ENCODE measurements at regions not wholly inside any gene's neighbourhood (a gene's known extent, or its start where the extent isn't known, plus 50 kb on each side); places are given as distances from the start of the nearest gene placed in this dataset.
"Not testable (repeated sequence)": the region's sequence is repeated elsewhere in the genome, so short reads cannot be mapped to it uniquely, and the experiment has no call there.

DNA sequence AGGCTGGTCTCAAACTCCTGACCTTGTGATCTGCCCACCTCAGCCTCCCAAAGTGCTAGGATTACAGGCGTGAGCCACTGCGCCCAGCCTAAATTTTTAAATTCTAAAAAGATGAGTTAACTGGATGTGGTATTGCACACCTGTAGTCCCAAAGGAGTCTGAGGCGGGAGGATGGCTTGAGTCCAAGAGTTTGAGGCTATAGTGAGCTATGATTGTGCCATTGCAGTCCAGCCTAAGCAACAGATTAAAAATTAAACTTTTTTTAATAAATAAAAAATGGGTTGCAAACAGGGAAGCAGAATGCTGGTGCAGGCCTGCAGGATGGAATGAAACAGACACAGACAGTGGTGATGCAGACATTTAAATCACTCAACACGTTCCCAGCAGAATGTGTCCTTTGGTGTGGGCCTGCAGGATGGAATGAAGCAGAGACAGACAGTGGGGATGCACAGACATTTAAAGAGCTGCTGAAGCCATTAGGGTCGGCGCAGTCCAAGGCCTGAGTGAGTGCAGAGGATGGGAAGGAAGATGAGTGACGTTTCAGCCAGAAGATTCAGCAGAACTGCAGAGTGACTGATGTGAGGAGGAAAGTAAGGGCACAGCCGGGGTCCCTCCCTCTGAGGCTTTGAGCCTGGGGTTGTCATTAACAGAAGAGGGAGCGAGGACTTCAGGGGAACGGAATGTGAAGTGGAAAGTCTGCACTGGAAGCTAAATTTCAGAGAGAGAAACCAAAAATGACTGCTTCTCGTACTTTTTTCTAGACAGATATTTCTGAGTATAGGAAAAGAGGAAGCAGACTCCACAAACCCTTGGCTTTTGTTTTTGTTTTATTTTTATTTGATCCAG, 117.5 kb downstream of the RIN2 start:
- DNase-seq = no peak

DNA sequence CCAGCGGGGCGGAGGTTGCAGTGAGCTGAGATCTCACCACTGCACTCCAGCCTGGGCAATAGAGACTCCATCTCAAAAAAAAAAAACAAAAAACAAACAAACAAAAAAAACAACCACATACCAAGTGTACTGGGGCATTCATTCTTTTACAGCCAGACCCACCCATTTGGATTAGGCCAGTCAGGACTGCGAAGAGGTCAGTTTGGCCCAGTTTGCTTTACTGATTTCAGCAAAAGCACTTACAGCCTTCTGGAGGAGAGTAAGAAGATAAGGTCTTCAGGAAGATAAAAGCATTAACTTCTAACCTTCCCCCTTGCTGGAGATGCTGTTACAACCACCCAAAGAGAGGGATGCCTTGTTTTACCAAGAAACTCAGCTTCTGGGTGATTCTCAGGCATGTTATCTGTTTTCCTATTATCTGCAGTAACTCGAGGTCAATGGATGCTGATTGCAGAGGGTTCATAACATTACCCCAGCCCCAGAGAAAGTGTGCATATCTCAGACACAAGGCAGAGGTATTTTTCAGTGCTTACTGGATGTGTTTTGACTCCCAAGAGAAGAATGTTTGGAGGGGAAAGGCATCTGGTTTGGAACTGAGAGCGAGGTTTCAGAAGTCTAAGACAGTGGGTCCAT, 118.9 kb downstream of the RIN2 start:
- no peak for DNase-seq

DNA sequence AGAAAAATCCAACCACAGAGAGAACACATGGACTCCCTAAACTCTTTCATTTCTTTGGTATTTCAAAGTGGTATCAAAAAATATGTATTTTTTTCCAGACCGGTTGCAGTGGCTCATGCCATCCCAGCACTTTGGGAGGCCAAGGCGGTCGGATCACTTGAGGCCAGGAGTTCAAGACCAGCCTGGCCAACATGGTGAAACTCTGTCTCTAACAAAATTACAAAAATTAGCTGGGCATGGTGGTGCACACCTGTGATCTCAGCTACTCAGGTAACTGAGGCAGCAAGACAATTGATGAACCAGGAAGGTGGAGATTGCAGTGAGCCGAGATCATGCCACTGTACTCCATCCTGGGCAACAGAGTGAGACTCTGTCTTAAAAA, 121.8 kb downstream of the RIN2 start:
- DNase-seq = not testable (repeated sequence)

GRCh38 chr20:19880256-19881079, 122.4 kb downstream of the RIN2 start:
- no peak for DNase-seq

- no peak for DNase-seq
These were observed 123.2 kb downstream of the RIN2 start for GRCh38 chr20:19881080-19881840.

GRCh38 chr20:19881990-19882389, 123.9 kb downstream of the RIN2 start:
- no peak for DNase-seq

DNA sequence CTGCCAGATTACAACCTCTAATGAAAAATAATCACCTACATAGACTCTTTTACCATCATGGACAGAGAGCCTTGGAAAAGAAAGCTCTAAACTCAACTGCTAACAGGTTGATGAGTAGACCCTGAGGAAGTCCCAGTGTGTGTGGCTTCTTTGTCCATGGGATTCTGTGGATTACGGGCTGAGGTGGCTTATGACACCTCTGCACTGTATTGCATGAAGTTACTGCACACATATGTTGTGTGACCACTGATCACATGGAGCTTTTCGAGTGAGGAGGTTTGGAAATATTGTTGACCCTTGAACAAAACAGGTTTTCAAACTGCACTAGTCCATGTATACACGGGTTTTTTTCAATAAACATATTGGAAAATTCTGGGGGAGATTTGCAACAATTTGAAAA, 124.4 kb downstream of the RIN2 start:
- DNase-seq = no peak

DNA sequence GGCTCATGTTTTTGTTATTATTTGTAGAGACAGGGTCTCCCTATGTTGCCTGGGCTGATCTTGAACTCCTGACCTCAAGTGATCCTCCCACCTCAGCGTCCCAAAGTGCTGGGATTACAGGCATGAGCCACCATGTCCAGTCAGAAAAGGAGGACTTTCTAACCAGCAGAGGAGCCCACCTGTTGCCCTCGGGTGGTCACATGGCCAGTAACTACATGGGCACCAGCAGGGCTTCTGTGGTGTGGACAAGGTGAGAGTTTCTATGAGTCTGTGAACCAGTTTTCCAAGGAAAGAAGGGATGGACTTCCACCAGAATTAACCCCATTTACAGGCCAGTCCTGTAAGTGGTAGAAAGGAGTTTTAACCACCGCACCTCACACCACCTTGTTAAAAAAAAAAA, 125.4 kb downstream of the RIN2 start:
- no peak for DNase-seq

- no peak for DNase-seq
These were observed 127.5 kb downstream of the RIN2 start for GRCh38 chr20:19885594-19885938.

GRCh38 chr20:19885939-19886660, 128.0 kb downstream of the RIN2 start:
- DNase-seq = no peak

DNA sequence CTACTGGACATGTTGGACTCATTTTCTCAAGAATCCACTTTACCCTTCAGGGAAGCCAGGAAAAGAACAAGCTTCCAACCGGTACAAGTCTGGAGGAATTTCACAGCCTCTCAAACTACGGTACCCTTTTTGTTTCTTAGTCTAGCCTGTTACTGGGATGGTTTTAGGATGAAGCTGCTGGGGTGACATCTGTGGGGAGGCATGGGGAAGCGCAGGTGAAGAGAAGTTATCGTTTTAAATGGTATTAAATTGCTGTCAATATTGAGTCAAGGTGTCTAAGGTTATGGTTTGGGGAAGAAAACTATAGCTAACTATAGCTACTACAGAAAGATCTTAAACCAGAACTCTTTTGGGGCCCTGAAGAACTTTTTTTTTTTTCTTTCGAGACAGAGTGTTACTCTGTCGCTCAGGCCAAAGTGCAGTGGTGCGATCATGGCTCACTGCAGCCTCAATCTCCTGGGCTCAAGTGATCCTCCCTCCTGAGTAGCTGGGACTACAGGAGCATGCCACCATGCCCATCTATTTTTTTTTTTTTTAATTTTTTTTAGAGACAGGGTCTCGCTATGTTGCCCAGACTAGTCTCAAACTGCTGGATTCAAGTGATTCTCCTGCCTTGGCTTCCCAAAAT, 128.7 kb downstream of the RIN2 start:
- DNase-seq = no peak

GRCh38 chr20:19887556-19888268, 129.4 kb upstream of the NAA20 start:
- DNase-seq = no peak

GRCh38 chr20:19888269-19888671, 128.9 kb upstream of the NAA20 start:
- no peak for DNase-seq

DNA sequence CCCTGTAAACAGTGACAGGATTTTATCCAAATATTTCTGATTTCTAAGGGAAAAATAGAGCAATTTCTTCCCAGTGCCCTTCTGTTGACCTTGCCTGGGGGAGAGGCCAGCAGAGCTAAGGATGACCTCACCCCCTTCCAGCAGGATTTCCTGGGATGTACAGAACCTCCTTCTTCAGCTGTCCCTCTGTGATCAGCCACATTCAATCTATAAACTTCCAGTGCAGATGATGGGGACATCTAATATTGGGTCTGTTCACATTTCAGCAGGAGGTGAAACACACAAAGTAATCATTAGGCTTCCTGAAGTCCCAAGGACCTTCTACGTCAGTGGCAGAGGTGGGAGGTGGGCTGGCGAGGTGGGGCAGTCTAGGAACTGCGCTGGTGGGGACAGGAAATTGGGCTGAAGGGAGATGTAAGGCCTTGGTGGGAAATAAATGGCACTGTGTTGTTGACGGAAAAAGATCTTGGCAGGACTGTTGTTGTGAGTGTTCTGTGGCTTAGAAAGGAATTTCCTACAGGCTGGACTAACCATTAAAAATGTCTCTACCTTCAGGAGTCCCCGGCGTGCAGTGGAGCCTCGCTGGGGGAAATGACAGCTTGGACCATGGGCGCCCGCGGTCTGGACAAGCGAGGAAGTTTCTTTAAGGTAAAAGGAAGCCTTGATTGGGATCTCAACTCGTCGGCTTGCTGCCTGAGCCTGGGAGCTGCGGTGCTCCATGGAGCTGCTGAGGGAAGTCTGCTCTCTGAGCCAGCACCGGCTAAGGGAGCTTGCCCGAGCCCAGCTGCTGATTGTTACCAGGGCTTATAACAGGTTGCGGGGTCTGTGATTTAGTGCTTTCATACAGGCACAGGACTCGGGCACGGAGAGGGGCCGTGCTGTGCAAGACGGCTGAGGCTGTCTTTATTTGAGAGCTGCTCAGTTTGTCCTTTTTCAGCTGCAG, 127.9 kb upstream of the NAA20 start:
- DNase-seq = no peak

DNA sequence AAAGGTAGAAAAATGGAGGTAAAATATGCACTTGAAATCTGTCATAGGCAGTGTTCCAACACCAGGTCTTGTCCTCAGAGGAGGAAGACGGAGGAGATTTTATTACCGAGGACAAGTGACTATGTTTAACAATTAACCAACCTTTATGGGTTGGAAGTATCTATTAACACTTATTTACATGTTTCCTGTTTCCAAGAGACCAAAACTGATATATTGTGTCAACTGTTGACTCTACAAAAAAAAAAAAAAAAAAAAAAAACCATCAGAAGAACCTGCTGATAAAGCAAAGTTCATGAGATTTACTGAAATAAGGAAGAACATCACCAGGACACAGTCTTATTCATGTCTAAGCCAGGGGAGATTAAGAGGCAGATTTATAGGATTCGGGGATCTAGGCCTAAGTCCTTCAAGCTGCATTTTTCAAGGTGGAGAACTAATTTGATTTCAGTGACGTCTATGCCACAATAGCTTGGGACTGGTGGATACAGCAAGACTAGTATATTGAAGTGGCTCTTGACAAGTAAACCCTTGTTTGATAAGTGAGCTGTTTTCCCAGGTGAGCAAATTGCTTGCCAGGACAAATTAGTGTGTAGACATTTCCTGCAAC, 126.6 kb upstream of the NAA20 start:
- no peak for DNase-seq

GRCh38 chr20:19893356-19893755, 123.8 kb upstream of the NAA20 start:
- no peak for DNase-seq

- DNase-seq = no peak
These were observed 121.4 kb upstream of the NAA20 start for GRCh38 chr20:19895761-19896160.

DNA sequence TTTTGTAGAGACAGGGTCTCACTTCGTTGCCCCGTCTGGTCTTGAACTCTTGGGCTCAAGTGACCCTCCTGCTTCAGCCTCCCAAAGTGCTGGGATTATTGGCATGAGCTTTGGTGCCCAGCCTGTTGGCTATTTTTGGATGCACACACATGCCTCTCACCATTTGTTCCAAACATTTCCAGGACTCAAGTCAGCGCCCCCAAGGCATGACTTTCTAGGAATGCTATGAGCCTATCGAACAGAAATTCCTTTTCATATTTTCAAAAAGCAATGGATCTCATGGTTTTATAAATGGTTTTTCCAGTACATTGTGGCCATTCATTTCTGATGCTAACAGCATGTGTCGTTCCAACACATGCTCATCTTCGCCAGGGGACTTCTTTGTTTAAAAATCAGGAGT, 119.3 kb upstream of the NAA20 start:
- no peak for DNase-seq

DNA sequence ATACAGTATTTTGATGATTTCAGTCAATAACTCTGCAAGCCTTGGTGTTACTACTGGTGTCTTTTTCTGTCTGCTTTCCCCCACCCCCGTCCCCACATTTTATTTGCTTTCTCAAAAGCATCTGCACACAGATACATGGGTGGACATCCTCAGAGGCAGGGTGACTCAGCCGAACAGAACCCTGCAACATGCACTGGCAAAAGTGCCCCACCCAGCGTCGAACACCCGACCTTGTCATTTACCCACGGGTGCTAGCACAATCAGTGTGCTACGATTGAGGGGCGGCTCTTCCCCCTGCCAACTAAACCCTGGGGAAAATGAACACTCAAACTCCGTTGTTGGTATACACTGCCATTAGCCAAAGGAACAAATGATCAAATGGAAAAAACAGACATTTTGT, 115.9 kb upstream of the NAA20 start:
- DNase-seq = no peak
